Retina (tissue), 1 donor: ENCODE measurements at regions not wholly inside any gene's neighbourhood (a gene's known extent, or its start where the extent isn't known, plus 50 kb on each side); places are given as distances from the start of the nearest gene placed in this dataset.
A peak's percentile ranks its signal among the peaks of the same experiment; 100 is the strongest.

Experiments
- DNase-seq: peaks from one replicate; pipeline ENCODE4 v3.0.0-alpha.2; 2016

DNA sequence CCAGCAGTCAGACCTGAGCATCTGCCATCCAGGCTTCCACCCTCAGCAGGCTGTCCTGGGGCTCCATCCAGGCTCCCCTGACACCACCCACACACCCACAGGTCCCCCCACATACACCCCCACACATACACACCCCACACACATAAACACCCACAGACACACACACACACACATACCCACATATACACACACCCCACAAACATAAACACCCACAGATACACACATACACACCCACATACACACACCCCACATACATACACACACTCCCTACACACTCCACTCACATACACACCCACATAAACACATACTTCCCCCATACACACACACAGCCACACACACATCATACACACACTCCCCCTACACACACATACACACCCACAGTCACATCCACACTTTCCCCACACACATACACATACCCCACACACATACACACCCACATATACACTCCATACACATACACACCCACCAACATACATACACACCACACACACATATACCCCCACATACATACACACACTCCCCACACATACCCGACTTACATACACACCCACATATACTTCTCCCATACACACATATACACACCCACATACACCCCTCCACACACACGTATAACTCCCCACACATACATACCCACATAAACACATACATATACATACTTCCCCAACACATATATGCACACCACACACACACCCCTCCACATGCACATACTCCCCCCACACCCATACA is 183.3 kb upstream of the ETAA1 start:
- no peak for DNase-seq

DNA sequence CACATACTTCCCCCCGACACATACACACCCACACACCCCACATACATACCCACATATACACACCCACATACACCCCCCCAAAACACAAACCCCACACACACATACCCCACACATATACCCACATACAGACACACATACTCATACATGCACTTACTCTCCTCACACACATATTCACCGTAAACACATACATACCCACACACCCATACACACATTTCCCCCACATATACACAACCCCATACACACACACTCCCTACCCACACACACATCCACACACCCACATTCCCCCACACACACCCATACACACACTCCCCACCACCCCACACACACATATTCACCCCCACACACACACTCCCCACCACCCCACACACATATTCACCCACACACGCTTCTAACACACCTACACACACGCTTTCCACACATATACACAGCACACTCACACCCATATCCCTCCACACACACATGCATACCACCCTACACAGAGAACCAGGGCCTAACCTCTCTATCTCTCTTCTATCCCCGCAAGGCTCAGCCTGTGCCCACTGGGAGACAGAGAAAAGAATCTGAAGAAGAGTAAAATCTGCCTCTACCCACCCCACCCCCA is 182.4 kb upstream of the ETAA1 start:
- DNase-seq: no peak

- peak; percentile 72 for DNase-seq
Observed at GRCh38 chr2:67215214-67216055, 181.7 kb upstream of the ETAA1 start.

GRCh38 chr2:67216103-67216502 is 181.0 kb upstream of the ETAA1 start:
- no peak for DNase-seq

- no peak for DNase-seq
Observed at GRCh38 chr2:67216881-67217280, 180.3 kb upstream of the ETAA1 start.

GRCh38 chr2:67217398-67217797 is 179.7 kb upstream of the ETAA1 start:
- no peak for DNase-seq

DNA sequence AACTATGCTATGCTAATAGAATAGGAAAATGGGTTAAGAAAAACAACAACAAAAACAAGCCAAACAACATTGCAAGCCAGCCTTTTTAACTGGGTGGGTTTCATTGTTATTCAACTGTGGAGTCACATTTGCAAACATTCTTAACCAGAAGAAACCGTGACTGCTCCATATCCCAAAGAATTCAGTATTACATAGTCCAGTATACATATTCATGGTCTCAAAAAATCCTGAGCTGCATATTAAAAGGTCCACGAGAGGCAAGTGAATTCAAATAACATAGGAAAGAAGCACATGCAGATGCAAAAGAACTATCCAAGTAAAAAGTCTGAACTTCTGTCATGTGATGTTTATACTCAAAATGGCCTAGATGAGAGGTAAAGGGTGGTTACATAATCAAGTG is 179.1 kb upstream of the ETAA1 start:
- no peak for DNase-seq

- DNase-seq: no peak
Observed at GRCh38 chr2:67219651-67220050, 177.5 kb upstream of the ETAA1 start.

DNA sequence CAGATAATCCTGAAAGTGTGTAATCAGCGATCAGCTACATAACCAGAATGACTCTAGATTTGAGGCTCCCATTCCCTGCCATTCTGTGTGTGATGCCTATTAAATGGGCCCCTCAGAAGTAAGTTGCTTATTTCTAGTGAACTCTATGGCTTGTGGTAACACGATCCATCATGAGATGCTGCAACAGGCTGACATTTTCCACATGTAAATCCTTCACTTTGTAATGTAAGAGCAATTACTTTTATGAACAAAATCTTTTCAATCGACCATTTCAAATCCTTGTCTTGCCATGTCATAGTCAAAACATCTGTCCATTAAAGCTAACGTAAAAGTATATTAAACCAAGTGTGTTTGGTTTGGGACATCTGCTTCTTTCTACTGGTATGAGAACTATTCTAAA is 175.9 kb upstream of the ETAA1 start:
- no peak for DNase-seq

DNA sequence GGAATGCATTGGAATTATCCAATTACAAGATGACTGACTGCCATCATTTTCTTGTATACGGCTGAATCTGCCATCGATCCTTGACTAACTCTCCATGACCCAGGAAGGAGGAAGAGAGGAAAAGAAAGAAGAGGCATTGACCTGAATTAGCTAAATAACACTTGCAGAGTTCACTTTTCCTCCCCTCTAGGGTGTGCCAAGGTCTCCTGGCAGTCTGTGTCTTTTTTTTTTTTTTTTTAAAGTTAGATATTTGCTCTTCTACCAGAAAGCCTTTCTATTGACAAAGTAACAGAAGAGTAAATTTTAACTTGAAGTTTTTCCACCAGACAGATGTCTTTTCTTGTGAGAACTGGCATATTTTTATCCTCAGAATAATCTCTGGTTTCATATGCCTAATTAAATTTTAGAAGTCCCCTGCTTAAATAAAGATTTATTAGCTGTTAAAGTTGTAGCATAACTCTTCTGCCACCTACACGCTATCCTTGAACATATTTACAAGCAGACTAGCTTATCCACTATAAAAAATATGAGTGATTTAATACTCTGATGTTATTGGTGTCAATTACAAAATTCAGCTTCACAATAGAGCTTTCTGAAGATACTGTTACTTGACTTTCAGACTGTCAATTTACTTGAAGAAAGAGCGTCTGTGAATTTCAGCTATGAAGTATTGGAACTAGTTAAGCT is 171.7 kb upstream of the ETAA1 start:
- DNase-seq: no peak

DNA sequence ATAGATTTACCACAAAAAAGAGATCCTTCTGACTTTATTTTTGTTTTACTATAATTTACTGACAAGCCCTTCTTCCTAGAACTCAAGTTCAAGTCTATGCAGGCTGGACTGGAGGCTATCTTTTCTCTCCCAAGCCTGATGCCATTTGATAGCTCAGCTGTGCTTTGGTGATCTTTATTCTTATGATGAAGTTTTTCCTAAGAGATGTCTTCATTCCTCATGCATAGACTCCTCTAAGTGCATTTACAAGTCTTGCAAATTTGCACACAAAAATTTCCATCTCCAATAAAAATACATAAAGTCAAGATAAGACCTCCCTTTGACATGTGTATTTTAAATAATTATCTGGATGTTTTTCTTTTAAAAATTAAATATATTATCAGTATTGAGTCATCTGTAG is 167.4 kb upstream of the ETAA1 start:
- DNase-seq: no peak

GRCh38 chr2:67232936-67233335 is 164.2 kb upstream of the ETAA1 start:
- DNase-seq: no peak

GRCh38 chr2:67234440-67234839 is 162.7 kb upstream of the ETAA1 start:
- no peak for DNase-seq

DNA sequence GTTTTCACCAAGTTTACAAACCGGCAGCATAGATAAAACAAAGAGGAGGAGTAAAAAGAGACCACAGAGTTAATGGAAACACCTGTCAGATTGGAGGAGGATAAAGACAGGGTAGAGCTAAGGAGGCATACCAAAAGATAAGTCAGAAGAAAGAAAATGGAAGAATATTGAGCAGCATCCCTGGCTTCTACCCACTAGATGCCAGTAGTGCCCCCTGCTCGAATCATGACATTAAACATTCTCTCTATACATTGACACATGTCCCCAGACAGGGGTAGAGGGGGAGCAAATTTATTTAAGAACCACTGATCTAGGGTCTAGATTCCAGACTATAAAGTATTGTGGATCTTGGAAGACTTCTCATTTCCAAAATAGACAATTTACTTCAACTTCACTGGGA is 159.8 kb upstream of the ETAA1 start:
- no peak for DNase-seq

GRCh38 chr2:67240507-67240906 is 156.6 kb upstream of the ETAA1 start:
- DNase-seq: no peak

DNA sequence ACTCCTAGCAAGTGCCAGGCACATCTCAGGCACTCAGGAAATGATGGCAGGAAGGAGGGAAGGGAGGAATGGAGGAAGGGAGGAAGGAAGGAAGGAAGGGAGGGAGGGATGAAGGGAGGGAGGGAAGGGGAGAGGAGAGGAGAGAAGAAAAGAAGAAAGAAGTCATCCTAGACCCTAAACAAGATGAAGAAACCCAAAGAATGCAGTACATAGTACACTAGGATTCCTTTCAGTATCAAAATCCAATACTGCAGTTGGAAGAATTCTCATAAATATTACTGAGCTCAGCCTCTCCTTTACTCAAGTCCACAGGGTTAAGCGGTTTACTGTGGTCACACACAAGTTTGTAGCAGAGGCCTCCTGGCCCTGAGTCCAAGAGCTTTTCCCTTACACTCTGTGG is 155.7 kb upstream of the ETAA1 start:
- DNase-seq: no peak

DNA sequence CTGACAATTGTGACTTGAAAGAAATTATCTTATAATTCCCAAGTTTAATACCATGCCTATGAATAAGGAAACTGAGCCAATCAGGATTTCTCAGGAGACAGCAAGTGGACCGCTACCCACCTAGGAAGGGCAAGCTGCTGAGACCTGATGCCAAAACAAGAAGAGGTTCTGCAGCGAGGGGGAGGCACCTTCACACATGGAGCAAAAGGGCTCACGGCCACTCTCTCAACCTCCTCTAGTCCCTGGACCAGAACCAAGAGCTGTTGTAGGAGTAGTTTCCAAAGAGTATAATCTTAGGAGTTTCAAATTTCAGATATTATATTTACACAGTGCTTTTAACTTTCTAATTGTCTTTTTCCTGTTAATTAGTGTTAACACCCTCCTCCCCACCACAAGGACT is 154.7 kb upstream of the ETAA1 start:
- DNase-seq: no peak

- no peak for DNase-seq
Observed at GRCh38 chr2:67243919-67244318, 153.2 kb upstream of the ETAA1 start.

GRCh38 chr2:67246791-67247190 is 150.3 kb upstream of the ETAA1 start:
- DNase-seq: no peak

- DNase-seq: no peak
Observed at GRCh38 chr2:67251741-67252140, 145.4 kb upstream of the ETAA1 start.

- DNase-seq: no peak
Observed at GRCh38 chr2:67255933-67256615, 141.1 kb upstream of the ETAA1 start.

- no peak for DNase-seq
Observed at GRCh38 chr2:67256892-67257291, 140.2 kb upstream of the ETAA1 start.

GRCh38 chr2:67258122-67258521 is 139.0 kb upstream of the ETAA1 start:
- no peak for DNase-seq
